Neural cell (in vitro differentiated cells): ENCODE measurements at regions not wholly inside any gene's neighbourhood (a gene's known extent, or its start where the extent isn't known, plus 50 kb on each side); places are given as distances from the start of the nearest gene placed in this dataset.

Experiments used
- CTCF ChIP-seq: fragments of 450-650 bp; IDR thresholded peaks from 2 replicates; pipeline ENCODE4 v1.5.1; 2014; ENCODE audit warnings: antibody characterized with exemption, mild to moderate bottlenecking, moderate library complexity; ENCODE audit not compliant: poor library complexity, severe bottlenecking
- POLR2AphosphoS5 ChIP-seq: IDR thresholded peaks from 2 replicates; pipeline ENCODE4 v1.6.1; 2012
- RAD21 ChIP-seq: fragments of 450-650 bp; conservative IDR thresholded peaks from 2 replicates; pipeline ENCODE4 v1.6.1; 2014; ENCODE audit warnings: antibody characterized with exemption, mild to moderate bottlenecking, moderate library complexity

- TF ChIP-seq CTCF, result no peak
- TF ChIP-seq RAD21, result no peak
- no peak for TF ChIP-seq POLR2AphosphoS5
Measured at GRCh38 chr1:4044967-4045366, 144.9 kb upstream of the C1orf174 start.
